ENCODE measurements at regions not wholly inside any gene's neighbourhood (a gene's known extent, or its start where the extent isn't known, plus 50 kb on each side); places are given as distances from the start of the nearest gene placed in this dataset.

- ATAC-seq (no peak), FAIRE-seq (no peak), DNase-seq (ENCODE audit: extremely low read depth in 1 of 4, low spot score in 3 of 4) (no peak)
- Histone ChIP-seq H3K27me3 (ENCODE audit: control insufficient read depth in 2 of 2, insufficient read depth in 2 of 2, low read length in 2 of 2) (no peaks in the 10 kb centered on the region; a peak in 1 of 5 replicates), H3K4me3 (no peak overlapping the region), H3K9me3 (replicated peaks; ENCODE audit: control insufficient read depth, insufficient read depth, low read depth, low read length) (no peaks in the 10 kb centered on the region), H3K9me1 (ENCODE audit: control insufficient read depth, insufficient read depth, low read length) (no peaks in the 10 kb centered on the region), H3K9ac (ENCODE audit: insufficient read depth in 1 of 2, low read depth in 2 of 2, low read length in 2 of 2) (no peak overlapping the region), H3K79me2 (ENCODE audit: control insufficient read depth, insufficient read depth, low read length) (peaks cover 31% of the 10 kb centered on the region), H3K4me2 (ENCODE audit: insufficient read depth, low read length) (no peak overlapping the region), H4K20me1 (replicated peaks; ENCODE audit: control insufficient read depth, insufficient read depth, low read length) (peaks cover 24% of the 10 kb centered on the region), H3K4me1 (replicated peaks in 1 of 2; ENCODE audit: control insufficient read depth in 2 of 2, insufficient read depth in 2 of 2, low read length in 2 of 2) (peaks cover 11 to 23% of the 10 kb centered on the region in 2 experiments), H3K36me3 (ENCODE audit: control insufficient read depth, insufficient read depth, low read length) (no peaks in the 10 kb centered on the region), H2AFZ (ENCODE audit: low read depth, low read length) (no peak overlapping the region), H3K27ac (ENCODE audit: extremely low read depth, low read depth, low read length) (no peak overlapping the region)
- WGBS (ENCODE audit: insufficient coverage, low coverage, missing lambda C conversion rate) = 82% methylated on average over 3 of the region's 3 CpGs
- intact Hi-C loops (cut with micrococcal nuclease) = no loop called here
- no peak for TF ChIP-seq ZNF253 (CRISPR knock-in tag; conservative IDR thresholded peaks at IDR 0.05)
- ChIA-PET CTCF (ENCODE audit: low intra/inter-chr PET ratio) (no interaction called here), POLR2A (interaction anchor here (0.7 to 0.8 kb wide), 3 partner anchors 9 to 675 kb away, joined by 3 to 4 read pairs (median 3); no protein-coding TSS in a partner anchor)
- BruUV-seq (replicated peaks) = no TSS peak
- in situ Hi-C loops (cut with MboI) = loop anchor here (25.0 kb wide), 1 partner anchor 290 kb away; no protein-coding TSS in a partner anchor
Measured at GRCh38 chr2:134122610-134123009, 131.3 kb upstream of the MGAT5 start.

- Histone ChIP-seq H3K4me2 (ENCODE audit: insufficient read depth, low read length) (no peak overlapping the region), H4K20me1 (replicated peaks; ENCODE audit: control insufficient read depth, insufficient read depth, low read length) (peaks cover 24% of the 10 kb centered on the region), H3K9me3 (replicated peaks; ENCODE audit: control insufficient read depth, insufficient read depth, low read depth, low read length) (no peaks in the 10 kb centered on the region), H2AFZ (ENCODE audit: low read depth, low read length) (no peak overlapping the region), H3K27ac (ENCODE audit: extremely low read depth, low read depth, low read length) (no peak overlapping the region), H3K4me1 (replicated peaks in 1 of 2; ENCODE audit: control insufficient read depth in 2 of 2, insufficient read depth in 2 of 2, low read length in 2 of 2) (peaks cover 11 to 23% of the 10 kb centered on the region in 2 experiments), H3K9ac (ENCODE audit: insufficient read depth in 1 of 2, low read depth in 2 of 2, low read length in 2 of 2) (no peak overlapping the region), H3K36me3 (ENCODE audit: control insufficient read depth, insufficient read depth, low read length) (no peaks in the 10 kb centered on the region), H3K27me3 (ENCODE audit: control insufficient read depth in 2 of 2, insufficient read depth in 2 of 2, low read length in 2 of 2) (no peaks in the 10 kb centered on the region; a peak in 1 of 5 replicates), H3K4me3 (no peak overlapping the region), H3K79me2 (ENCODE audit: control insufficient read depth, insufficient read depth, low read length) (peaks cover 31% of the 10 kb centered on the region), H3K9me1 (ENCODE audit: control insufficient read depth, insufficient read depth, low read length) (no peaks in the 10 kb centered on the region)
- intact Hi-C loops (cut with micrococcal nuclease) (no loop called here), in situ Hi-C loops (cut with MboI) (loop anchor here (25.0 kb wide), 1 partner anchor 289 kb away; no protein-coding TSS in a partner anchor)
- TF ChIP-seq GMEB1 (CRISPR knock-in tag; IDR thresholded peaks at IDR 0.05) (no peak), DNMT1 (IDR thresholded peaks at IDR 0.05) (no peak), PPARD (CRISPR knock-in tag; IDR thresholded peaks at IDR 0.05) (no peak), GATAD2A (IDR thresholded peaks at IDR 0.05) (no peak), GABPB1 (CRISPR knock-in tag; IDR thresholded peaks at IDR 0.05) (no peak), TEAD1 (CRISPR knock-in tag; IDR thresholded peaks at IDR 0.05) (no peak), ZNF395 (CRISPR knock-in tag; IDR thresholded peaks at IDR 0.05) (no peak)
- CTCF ChIA-PET (ENCODE audit: low intra/inter-chr PET ratio) = no interaction called here
- FAIRE-seq (no peak), ATAC-seq (no peak), DNase-seq (ENCODE audit: extremely low read depth in 1 of 4, low spot score in 3 of 4) (no peak)
- no TSS peak for BruUV-seq (replicated peaks)
- 88% methylated on average over 2 of the region's 2 CpGs for WGBS (ENCODE audit: insufficient coverage, low coverage, missing lambda C conversion rate)
- POLR2A ChIA-PET = interaction anchor here (0.7 kb wide), 1 partner anchor 309 kb away, joined by 4 read pairs; no protein-coding TSS in a partner anchor
Measured at GRCh38 chr2:134123332-134123731, 130.5 kb upstream of the MGAT5 start.
